ENCODE measurements at regions not wholly inside any gene's neighbourhood (a gene's known extent, or its start where the extent isn't known, plus 50 kb on each side); places are given as distances from the start of the nearest gene placed in this dataset.

GRCh38 chr17:34117811-34118210 lies 137.3 kb upstream of the CCL2 start:
- no peak for DNase-seq
- no peaks in the 10 kb centered on the region for H3K36me3 ChIP-seq
- TF ChIP-seq CTCF (IDR thresholded peaks at IDR 0.05) (no peak), EP300 (IDR thresholded peaks at IDR 0.05) (no peak), POLR2A (IDR thresholded peaks at IDR 0.05) (no peak), POLR2AphosphoS5 (IDR thresholded peaks at IDR 0.05) (no peak)
- H3K27ac ChIP-seq = no peak overlapping the region
- H3K9me3 ChIP-seq = no peaks in the 10 kb centered on the region
- intact Hi-C loops (cut with DNase I) = no loop called here
- H3K4me3 ChIP-seq = no peak overlapping the region
- H3K4me1 ChIP-seq = no peaks in the 10 kb centered on the region
- peaks cover 0 to 10% (median 0%) of the 10 kb centered on the region in 3 donors for H3K27me3 ChIP-seq
- WGBS, 2 donors = 81 to 82% methylated on average over 1 of the region's 1 CpG

- Histone ChIP-seq H3K4me1 (no peaks in the 10 kb centered on the region), H3K9me3 (no peaks in the 10 kb centered on the region), H3K4me3 (no peak overlapping the region), H3K27me3 (peaks cover 0 to 14% (median 0%) of the 10 kb centered on the region in 3 donors), H3K36me3 (no peaks in the 10 kb centered on the region), H3K27ac (no peak overlapping the region)
- TF ChIP-seq EP300 (IDR thresholded peaks at IDR 0.05) = no peak
- TF ChIP-seq POLR2AphosphoS5 (IDR thresholded peaks at IDR 0.05) = no peak
- TF ChIP-seq CTCF (IDR thresholded peaks at IDR 0.05) = no peak
- no peak for TF ChIP-seq POLR2A (IDR thresholded peaks at IDR 0.05)
- intact Hi-C loops (cut with DNase I) = no loop called here
- DNase-seq = no peak
- 66 to 80% methylated on average over 3 of the region's 3 CpGs for WGBS, 2 donors
Measured at GRCh38 chr17:34118564-34118963, 136.5 kb upstream of the CCL2 start.

- Histone ChIP-seq H3K9me3 (no peaks in the 10 kb centered on the region), H3K27ac (no peak overlapping the region), H3K4me1 (no peaks in the 10 kb centered on the region), H3K27me3 (peaks cover 0 to 15% (median 0%) of the 10 kb centered on the region in 3 donors), H3K4me3 (no peak overlapping the region), H3K36me3 (no peaks in the 10 kb centered on the region)
- DNase-seq = no peak
- 72 to 78% methylated on average over 4 of the region's 4 CpGs for WGBS, 2 donors
- intact Hi-C loops (cut with DNase I) = no loop called here
- TF ChIP-seq POLR2A (IDR thresholded peaks at IDR 0.05) (no peak), EP300 (IDR thresholded peaks at IDR 0.05) (no peak)
Measured at GRCh38 chr17:34121311-34121710, 133.8 kb upstream of the CCL2 start.

GRCh38 chr17:34122515-34122914 lies 132.6 kb upstream of the CCL2 start:
- WGBS, 2 donors = 55 to 77% methylated on average over 2 of the region's 2 CpGs
- no peak for TF ChIP-seq EP300 (IDR thresholded peaks at IDR 0.05)
- H3K4me3 ChIP-seq = no peak overlapping the region
- H3K27me3 ChIP-seq = peaks cover 0 to 15% (median 0%) of the 10 kb centered on the region in 3 donors
- no peak overlapping the region for H3K27ac ChIP-seq
- intact Hi-C loops (cut with DNase I) = no loop called here
- H3K4me1 ChIP-seq = no peaks in the 10 kb centered on the region
- no peaks in the 10 kb centered on the region for H3K36me3 ChIP-seq
- no peaks in the 10 kb centered on the region for H3K9me3 ChIP-seq
- no peak for DNase-seq

GRCh38 chr17:34125010-34125409 lies 130.1 kb upstream of the CCL2 start:
- TF ChIP-seq POLR2AphosphoS5 (IDR thresholded peaks at IDR 0.05) (no peak), POLR2A (IDR thresholded peaks at IDR 0.05) (no peak), CTCF (IDR thresholded peaks at IDR 0.05) (no peak), EP300 (IDR thresholded peaks at IDR 0.05) (no peak)
- no peak overlapping the region for H3K4me3 ChIP-seq
- H3K36me3 ChIP-seq = no peaks in the 10 kb centered on the region
- 79 to 83% methylated on average over 6 of the region's 6 CpGs for WGBS, 2 donors
- H3K9me3 ChIP-seq = no peaks in the 10 kb centered on the region
- H3K4me1 ChIP-seq = no peaks in the 10 kb centered on the region
- peaks cover 0 to 7% (median 0%) of the 10 kb centered on the region in 3 donors for H3K27me3 ChIP-seq
- intact Hi-C loops (cut with DNase I) = no loop called here
- H3K27ac ChIP-seq = no peak overlapping the region
- DNase-seq = no peak

- intact Hi-C loops (cut with DNase I) = no loop called here
- Histone ChIP-seq H3K4me1 (no peaks in the 10 kb centered on the region), H3K4me3 (no peak overlapping the region), H3K9me3 (no peaks in the 10 kb centered on the region), H3K27me3 (peaks cover 0 to 5% (median 0%) of the 10 kb centered on the region in 3 donors), H3K27ac (no peak overlapping the region), H3K36me3 (no peaks in the 10 kb centered on the region)
- DNase-seq = no peak
- WGBS, 2 donors = 82 to 90% methylated on average over 3 of the region's 3 CpGs
- TF ChIP-seq POLR2A (IDR thresholded peaks at IDR 0.05) = no peak
- TF ChIP-seq POLR2AphosphoS5 (IDR thresholded peaks at IDR 0.05) = no peak
- no peak for TF ChIP-seq EP300 (IDR thresholded peaks at IDR 0.05)
- no peak for TF ChIP-seq CTCF (IDR thresholded peaks at IDR 0.05)
Measured at GRCh38 chr17:34125921-34126320, 129.2 kb upstream of the CCL2 start.
